ENCODE measurements at regions not wholly inside any gene's neighbourhood (a gene's known extent, or its start where the extent isn't known, plus 50 kb on each side); places are given as distances from the start of the nearest gene placed in this dataset.

- TF ChIP-seq, protein P1, sequence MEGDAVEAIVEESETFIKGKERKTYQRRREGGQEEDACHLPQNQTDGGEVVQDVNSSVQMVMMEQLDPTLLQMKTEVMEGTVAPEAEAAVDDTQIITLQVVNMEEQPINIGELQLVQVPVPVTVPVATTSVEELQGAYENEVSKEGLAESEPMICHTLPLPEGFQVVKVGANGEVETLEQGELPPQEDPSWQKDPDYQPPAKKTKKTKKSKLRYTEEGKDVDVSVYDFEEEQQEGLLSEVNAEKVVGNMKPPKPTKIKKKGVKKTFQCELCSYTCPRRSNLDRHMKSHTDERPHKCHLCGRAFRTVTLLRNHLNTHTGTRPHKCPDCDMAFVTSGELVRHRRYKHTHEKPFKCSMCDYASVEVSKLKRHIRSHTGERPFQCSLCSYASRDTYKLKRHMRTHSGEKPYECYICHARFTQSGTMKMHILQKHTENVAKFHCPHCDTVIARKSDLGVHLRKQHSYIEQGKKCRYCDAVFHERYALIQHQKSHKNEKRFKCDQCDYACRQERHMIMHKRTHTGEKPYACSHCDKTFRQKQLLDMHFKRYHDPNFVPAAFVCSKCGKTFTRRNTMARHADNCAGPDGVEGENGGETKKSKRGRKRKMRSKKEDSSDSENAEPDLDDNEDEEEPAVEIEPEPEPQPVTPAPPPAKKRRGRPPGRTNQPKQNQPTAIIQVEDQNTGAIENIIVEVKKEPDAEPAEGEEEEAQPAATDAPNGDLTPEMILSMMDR (IDR thresholded peaks at IDR 0.05), result no peak
- no peaks in the 10 kb centered on the region for H3K9me3 ChIP-seq
- no peak overlapping the region for H3K4me3 ChIP-seq
- ATAC-seq (peak; percentile 81), DNase-seq (peak; percentile 3 to 39 (median 26))
- H3K36me3 ChIP-seq (ENCODE audit: low read depth), result no peaks in the 10 kb centered on the region
- H3K4me1 ChIP-seq (ENCODE audit: low read depth), result no peaks in the 10 kb centered on the region
- intact Hi-C loops (cut with DNase I, micrococcal nuclease), result no loop called here
These were observed 755.1 kb downstream of the ROBO2 start for GRCh38 chr3:77795013-77795412.

DNA sequence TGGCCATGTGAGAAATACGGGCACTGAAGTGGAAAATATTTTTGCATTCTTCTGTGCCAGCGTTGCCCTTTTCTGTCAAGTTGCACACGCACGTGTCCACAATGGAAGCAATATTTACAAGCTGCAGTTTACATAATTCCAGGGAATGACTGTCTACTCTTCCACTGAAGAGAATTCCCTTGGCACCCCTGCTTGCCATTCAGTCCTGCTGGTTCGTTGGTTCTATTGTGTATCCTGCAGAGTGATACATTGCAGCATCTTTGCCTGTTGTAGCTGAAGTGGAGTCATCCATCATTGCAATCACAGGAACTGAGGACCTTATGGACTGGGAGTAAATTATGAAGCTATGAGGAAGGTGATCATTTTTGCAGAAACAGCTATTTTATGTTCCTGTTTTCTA, 759.4 kb downstream of the ROBO2 start:
- ATAC-seq (no peak), DNase-seq (no peak)
- Histone ChIP-seq H3K36me3 (ENCODE audit: low read depth) (no peaks in the 10 kb centered on the region), H3K4me3 (no peak overlapping the region), H3K9me3 (no peaks in the 10 kb centered on the region), H3K4me1 (ENCODE audit: low read depth) (no peaks in the 10 kb centered on the region)
- intact Hi-C loops (cut with DNase I, micrococcal nuclease), result no loop called here
- TF ChIP-seq, protein P1 (IDR thresholded peaks at IDR 0.05), result no peak

GRCh38 chr3:77800893-77801292, 761.0 kb downstream of the ROBO2 start:
- H3K4me1 ChIP-seq (ENCODE audit: low read depth), result no peaks in the 10 kb centered on the region
- intact Hi-C loops (cut with DNase I, micrococcal nuclease), result no loop called here
- no peak overlapping the region for H3K4me3 ChIP-seq
- H3K36me3 ChIP-seq (ENCODE audit: low read depth), result no peaks in the 10 kb centered on the region
- DNase-seq, result no peak
- TF ChIP-seq, protein P1 (IDR thresholded peaks at IDR 0.05), result no peak
- H3K9me3 ChIP-seq, result no peaks in the 10 kb centered on the region
- ATAC-seq, result peak; percentile 24

GRCh38 chr3:77807312-77807711, 767.4 kb downstream of the ROBO2 start:
- Histone ChIP-seq H3K4me3 (no peak overlapping the region), H3K4me1 (ENCODE audit: low read depth) (no peaks in the 10 kb centered on the region), H3K9me3 (no peaks in the 10 kb centered on the region), H3K36me3 (ENCODE audit: low read depth) (no peaks in the 10 kb centered on the region)
- TF ChIP-seq, protein P1 (IDR thresholded peaks at IDR 0.05), result no peak
- ATAC-seq (no peak), DNase-seq (no peak)
- intact Hi-C loops (cut with DNase I, micrococcal nuclease), result no loop called here

DNA sequence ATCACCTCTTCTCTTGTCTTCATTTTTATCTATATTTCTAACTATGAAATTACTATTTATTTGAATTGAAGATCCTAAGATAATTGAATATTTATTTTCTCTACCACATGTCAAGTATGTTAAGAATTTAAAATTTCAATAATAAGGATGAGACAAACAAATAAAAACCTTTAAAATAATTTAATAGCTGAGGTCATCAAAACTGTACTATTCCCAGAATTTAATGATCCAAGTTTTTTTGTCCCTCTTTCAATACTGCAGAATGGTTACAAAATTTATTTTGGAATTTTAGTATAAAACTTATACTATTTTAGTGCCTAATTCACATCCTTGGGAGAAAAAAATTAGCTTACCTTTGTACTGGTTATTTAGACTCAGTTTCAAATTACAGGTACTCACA, 774.9 kb downstream of the ROBO2 start:
- no peaks in the 10 kb centered on the region for H3K9me3 ChIP-seq
- intact Hi-C loops (cut with DNase I, micrococcal nuclease), result no loop called here
- H3K4me3 ChIP-seq, result no peak overlapping the region
- no peaks in the 10 kb centered on the region for H3K4me1 ChIP-seq (ENCODE audit: low read depth)
- TF ChIP-seq, protein P1 (IDR thresholded peaks at IDR 0.05), result no peak
- DNase-seq (no peak), ATAC-seq (no peak)
- H3K36me3 ChIP-seq (ENCODE audit: low read depth), result no peaks in the 10 kb centered on the region

DNA sequence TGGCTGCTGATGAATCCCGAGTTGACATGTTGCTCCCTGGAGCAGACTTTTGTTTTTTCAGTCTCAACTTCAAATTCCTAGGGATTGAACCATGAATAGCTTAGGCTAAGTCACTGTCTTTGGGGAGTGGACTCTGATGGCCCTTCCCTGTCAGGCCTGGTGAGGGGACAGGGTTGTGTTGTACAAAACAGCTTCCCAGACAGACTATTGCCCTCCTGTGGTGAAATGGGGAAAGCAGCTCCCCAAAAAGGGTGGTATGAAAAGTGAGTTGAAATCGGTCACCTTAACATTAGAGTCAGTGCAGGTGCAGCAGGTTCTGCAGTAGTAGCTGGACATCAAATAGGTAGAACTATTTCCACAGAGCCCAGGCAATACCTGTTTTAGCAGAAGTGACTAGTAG, 775.6 kb downstream of the ROBO2 start:
- no peak for DNase-seq
- no peak overlapping the region for H3K4me3 ChIP-seq
- intact Hi-C loops (cut with DNase I, micrococcal nuclease), result no loop called here
- H3K9me3 ChIP-seq, result no peaks in the 10 kb centered on the region
- H3K4me1 ChIP-seq (ENCODE audit: low read depth), result no peaks in the 10 kb centered on the region
- no peaks in the 10 kb centered on the region for H3K36me3 ChIP-seq (ENCODE audit: low read depth)
- TF ChIP-seq, protein P1 (IDR thresholded peaks at IDR 0.05), result no peak
- ATAC-seq, result no peak

Measured in mucosa of descending colon (tissue), 3 donors.